ENCODE measurements at regions not wholly inside any gene's neighbourhood (a gene's known extent, or its start where the extent isn't known, plus 50 kb on each side); places are given as distances from the start of the nearest gene placed in this dataset.
A peak's percentile ranks its signal among the peaks of the same experiment; 100 is the strongest.
"Not testable (repeated sequence)": the region's sequence is repeated elsewhere in the genome, so short reads cannot be mapped to it uniquely, and the experiment has no call there.

DNA sequence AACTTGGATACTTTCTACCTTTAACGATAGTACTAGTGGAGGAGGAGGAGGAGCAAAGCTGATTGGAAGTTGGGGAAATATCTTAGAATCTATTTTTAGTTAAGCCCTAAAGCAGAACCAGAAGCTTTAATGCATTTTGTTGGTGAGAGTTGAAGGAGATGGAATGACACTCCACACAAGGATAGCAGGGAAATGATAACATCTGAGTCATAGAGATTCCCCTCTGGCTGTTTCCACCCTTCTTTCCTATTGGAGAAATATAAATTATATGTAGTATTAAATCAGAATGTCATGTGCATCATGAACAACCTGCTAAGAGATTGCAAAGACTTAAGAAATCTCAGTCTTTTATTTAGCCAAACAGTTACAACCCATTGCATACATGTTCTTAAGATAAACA is 1357.7 kb downstream of the NCAM2 start:
- Mint-ChIP-seq H3K4me3 (no peak overlapping the region), H3K9me3 (peaks cover 1% of the 10 kb centered on the region), H3K27me3 (no peaks in the 10 kb centered on the region), H3K36me3 (no peaks in the 10 kb centered on the region), H3K27ac (no peak overlapping the region), H3K4me1 (no peaks in the 10 kb centered on the region)
- no peak for ATAC-seq (ENCODE audit: low read depth)
- no peak for DNase-seq
- POLR2A ChIA-PET, result no interaction called here

DNA sequence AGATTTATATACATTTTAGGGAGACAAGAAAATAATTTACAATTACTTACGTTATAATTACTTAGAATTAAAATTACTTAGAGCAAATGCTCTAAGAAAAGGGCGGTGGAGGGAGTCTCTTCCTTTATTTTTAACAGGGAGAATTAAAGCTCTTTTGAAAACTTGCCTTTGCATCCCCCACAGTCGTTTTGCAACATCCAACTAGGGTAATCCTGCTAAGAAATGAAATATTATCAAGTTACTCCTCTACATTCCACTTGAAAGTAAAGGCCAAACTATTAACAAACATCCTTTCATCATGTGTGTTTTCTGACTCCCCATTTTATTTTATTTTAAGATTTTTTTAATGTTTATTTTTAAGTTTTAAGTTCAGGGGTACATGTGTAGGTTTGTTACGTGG is 1358.5 kb downstream of the NCAM2 start:
- Mint-ChIP-seq H3K9me3 (peaks cover 1% of the 10 kb centered on the region), H3K27ac (no peak overlapping the region), H3K27me3 (no peaks in the 10 kb centered on the region), H3K4me3 (no peak overlapping the region), H3K4me1 (no peaks in the 10 kb centered on the region), H3K36me3 (no peaks in the 10 kb centered on the region)
- POLR2A ChIA-PET, result no interaction called here
- no peak for ATAC-seq (ENCODE audit: low read depth)
- no peak for DNase-seq

DNA sequence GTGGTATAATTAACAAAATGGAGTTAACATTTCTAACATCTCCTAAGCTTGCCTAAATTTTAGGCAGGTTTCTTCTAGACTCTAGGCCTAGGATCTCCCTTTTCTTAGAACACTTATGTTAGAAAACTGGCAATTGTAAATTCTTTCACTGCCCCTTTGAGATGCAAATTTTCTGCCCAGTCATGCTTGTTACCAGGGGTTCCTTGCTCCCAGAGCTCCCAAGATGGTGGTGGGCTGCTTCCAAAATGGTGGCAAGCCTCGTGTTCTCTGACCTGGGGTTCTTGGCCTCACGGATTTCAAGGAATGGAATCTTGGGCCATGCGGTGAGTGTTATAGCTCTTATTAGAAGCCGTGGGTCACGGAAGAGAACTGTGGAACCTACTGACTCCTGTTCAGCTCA is 1361.4 kb downstream of the NCAM2 start:
- H3K36me3 Mint-ChIP-seq; H3K27ac Mint-ChIP-seq; ATAC-seq (ENCODE audit: low read depth); H3K4me3 Mint-ChIP-seq; H3K9me3 Mint-ChIP-seq; POLR2A ChIA-PET; H3K4me1 Mint-ChIP-seq; DNase-seq; H3K27me3 Mint-ChIP-seq: not testable (repeated sequence)

DNA sequence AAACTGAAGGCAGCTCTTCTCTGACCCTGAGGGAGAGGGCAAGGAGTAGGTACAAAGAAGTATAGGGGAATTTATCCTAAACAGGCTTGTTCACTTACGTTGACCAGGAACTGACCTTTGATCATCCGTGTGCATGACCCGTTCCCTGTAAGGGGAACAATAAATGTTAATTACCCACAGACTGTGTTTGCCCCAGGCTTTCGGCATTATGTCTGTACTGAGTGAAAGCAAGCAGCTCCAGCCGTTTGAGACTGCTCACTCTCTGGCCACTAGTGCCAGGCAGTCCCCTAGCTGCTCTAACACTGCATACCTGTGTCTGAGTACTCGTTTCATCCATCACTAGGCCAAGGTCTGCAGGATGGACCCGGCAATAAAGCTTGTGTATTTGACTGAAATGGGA is 1365.3 kb downstream of the NCAM2 start:
- H3K4me1 Mint-ChIP-seq, result no peaks in the 10 kb centered on the region
- no peak for ATAC-seq (ENCODE audit: low read depth)

DNA sequence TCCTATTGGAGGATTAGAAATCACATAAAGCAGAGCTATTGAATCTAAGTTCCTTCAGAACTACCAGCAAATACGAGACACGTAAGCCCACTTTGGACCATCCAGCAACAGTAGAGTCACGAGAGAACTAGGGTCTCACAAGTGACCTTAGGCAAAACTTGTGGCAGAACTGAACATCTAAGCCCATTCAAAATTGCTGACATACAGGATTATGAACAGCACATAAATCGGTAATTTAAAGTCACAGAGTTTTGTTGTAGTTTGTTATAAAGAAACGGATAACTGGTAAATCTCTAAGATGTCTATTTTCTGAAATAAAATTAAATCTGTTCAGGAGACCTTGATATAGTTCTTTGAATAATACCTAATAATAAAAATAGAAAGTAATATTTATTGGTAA is 1366.0 kb downstream of the NCAM2 start:
- Mint-ChIP-seq H3K27me3 (no peaks in the 10 kb centered on the region), H3K4me1 (no peaks in the 10 kb centered on the region), H3K27ac (no peak overlapping the region), H3K9me3 (no peaks in the 10 kb centered on the region), H3K36me3 (no peaks in the 10 kb centered on the region), H3K4me3 (no peak overlapping the region)
- DNase-seq, result no peak
- ATAC-seq (ENCODE audit: low read depth), result no peak
- POLR2A ChIA-PET, result no interaction called here

More for the DNA sequence above, 1365.3 kb downstream of the NCAM2 start:
- POLR2A ChIA-PET, result no interaction called here
- Mint-ChIP-seq H3K27me3 (no peaks in the 10 kb centered on the region), H3K27ac (no peak overlapping the region), H3K4me3 (no peak overlapping the region), H3K36me3 (no peaks in the 10 kb centered on the region), H3K9me3 (no peaks in the 10 kb centered on the region)
- DNase-seq, result no peak

DNA sequence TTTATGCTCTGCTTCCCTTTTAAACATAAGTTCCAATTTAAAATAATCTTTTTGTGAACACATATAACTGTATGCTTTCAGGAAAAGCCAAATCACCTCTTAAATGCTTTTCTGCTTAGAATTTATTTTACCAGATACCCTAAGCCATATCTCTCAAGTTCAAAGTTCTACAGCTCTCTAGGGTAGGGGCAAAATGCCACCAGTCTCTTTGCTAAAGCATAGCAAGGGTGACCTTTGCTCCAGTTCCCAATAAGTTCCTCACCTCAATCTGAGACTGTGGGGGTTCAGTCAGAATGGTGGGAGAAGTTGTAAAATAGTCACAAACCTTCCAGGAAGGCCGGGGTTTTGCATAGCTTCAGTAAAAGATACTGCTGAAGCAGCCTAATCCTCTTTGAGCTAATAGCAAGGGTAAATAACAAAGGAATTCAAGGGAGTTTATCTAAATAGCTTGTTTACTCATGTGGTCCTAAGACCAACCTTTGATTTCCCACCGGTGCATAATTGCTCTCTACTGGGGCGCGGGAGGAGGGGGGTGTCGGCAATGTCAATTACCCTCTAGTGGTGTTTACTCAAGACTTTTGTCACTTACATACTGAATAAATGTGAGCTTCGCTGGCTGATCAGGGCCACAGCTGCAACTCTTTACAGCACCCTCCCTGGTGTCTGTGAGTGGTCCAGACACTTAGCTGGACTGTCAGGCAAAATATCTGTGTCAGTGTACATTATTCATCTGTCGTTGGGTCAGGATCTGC is 1376.2 kb downstream of the NCAM2 start:
- Mint-ChIP-seq H3K9me3 (peaks cover 1% of the 10 kb centered on the region), H3K27me3 (no peaks in the 10 kb centered on the region), H3K36me3 (no peaks in the 10 kb centered on the region), H3K27ac (no peak overlapping the region), H3K4me1 (no peaks in the 10 kb centered on the region), H3K4me3 (no peak overlapping the region)
- POLR2A ChIA-PET, result no interaction called here
- ATAC-seq (ENCODE audit: low read depth) (no peak), DNase-seq (no peak)

DNA sequence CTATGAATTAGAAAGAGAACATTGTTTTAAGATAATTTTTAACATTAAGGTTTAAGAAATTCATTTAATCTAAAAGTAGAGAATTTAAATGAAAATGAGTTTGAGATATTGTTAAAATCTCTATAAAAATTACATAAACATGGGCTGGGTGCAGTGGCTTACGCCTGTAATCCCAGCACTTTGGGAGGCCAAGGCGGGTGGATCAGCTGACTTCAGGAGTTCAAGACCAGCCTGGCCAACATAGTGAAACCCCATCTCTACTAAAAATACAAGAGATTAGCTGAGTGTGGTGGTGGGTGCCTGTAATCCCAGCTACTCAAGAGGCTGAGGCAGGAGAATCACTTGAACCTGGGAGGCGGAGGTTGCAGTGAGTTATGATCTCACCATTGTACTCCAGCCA is 1379.6 kb downstream of the NCAM2 start:
- H3K27ac Mint-ChIP-seq; H3K4me1 Mint-ChIP-seq; H3K27me3 Mint-ChIP-seq; H3K4me3 Mint-ChIP-seq; H3K36me3 Mint-ChIP-seq; H3K9me3 Mint-ChIP-seq; ATAC-seq (ENCODE audit: low read depth); POLR2A ChIA-PET; DNase-seq: not testable (repeated sequence)

DNA sequence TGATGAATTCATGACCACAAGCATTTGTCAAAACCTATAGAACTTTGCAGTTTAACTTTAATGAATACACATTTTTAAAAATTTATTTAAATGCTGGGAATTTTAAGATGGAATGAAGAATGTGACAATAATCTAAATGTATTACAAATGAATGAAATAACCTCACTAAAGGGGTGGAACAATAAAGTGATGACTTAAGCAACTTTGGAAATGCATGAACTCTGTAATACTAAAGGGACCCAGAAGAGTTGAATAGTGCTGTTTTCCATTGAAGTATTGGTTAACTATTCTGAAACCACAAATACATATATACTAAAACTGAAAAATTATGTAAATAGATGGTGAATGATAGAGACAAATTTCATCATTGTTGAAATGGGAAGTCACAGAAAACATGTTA is 1395.1 kb downstream of the NCAM2 start:
- DNase-seq, result no peak
- H3K36me3 Mint-ChIP-seq, result no peaks in the 10 kb centered on the region
- peaks cover 2% of the 10 kb centered on the region for H3K4me1 Mint-ChIP-seq
- H3K9me3 Mint-ChIP-seq, result no peaks in the 10 kb centered on the region
- no peaks in the 10 kb centered on the region for H3K27me3 Mint-ChIP-seq
- ATAC-seq (ENCODE audit: low read depth), result no peak
- no peak overlapping the region for H3K27ac Mint-ChIP-seq
- POLR2A ChIA-PET, result no interaction called here
- H3K4me3 Mint-ChIP-seq, result no peak overlapping the region

DNA sequence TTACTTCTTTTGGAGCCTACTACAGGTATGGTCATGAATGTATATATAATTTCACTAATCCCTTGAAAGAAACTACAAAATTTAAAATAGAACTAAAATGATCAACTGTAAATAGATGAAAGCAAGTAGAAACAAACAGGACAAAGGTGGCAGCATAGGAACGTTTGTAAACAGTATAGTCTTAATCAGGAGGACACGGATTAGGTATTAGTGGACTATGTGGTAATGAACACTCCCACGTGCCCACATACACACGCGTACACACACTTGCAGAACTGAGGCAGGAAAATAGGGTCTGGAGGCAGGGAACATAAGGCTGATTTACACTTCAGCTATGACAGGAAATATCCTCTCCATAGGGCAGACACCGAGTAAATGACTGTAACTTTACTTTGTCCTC is 1397.8 kb downstream of the NCAM2 start:
- no peak for ATAC-seq (ENCODE audit: low read depth)
- DNase-seq, result no peak
- Mint-ChIP-seq H3K9me3 (no peaks in the 10 kb centered on the region), H3K36me3 (no peaks in the 10 kb centered on the region), H3K4me3 (no peak overlapping the region), H3K4me1 (peaks cover 2% of the 10 kb centered on the region), H3K27me3 (no peaks in the 10 kb centered on the region), H3K27ac (no peak overlapping the region)
- POLR2A ChIA-PET, result no interaction called here

DNA sequence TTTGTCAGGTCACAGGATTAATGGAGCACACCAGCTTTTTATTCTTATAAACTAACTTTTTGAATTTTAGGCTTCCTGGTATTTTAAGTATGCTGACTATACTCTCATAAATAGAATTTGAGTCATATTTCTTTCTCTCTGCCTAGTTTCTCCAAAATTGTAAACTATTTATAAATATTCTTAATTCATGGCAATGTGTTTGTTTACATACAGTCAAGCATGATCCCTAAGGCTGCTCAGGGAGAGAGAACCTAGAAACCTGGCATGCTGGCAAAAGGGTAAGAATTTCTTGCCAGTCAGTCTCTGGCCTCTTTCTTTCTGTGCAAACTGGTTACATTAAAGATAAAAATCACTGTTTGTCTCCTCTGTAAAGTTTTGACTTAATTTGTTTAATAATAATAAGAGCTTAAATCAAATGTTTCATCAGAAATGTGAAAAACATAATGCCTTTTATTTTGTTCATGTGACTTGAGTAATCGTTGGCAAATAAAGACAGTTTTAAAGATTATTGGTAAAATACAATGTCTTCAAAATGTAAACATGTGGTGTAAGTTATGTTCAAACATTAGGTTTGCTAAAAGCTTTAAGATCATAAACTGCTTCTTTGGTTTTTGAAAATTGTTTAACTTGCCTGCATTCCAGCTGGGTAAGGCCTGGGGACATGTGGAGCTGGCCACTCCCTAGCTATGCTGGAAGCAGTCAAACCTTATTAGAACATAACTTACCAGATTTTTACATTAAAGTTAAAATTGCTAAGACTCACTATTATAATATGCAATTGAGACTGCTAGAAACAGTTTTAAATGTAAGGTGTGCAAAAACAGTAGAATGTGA is 1401.7 kb downstream of the NCAM2 start:
- POLR2A ChIA-PET, result no interaction called here
- H3K36me3 Mint-ChIP-seq, result no peaks in the 10 kb centered on the region
- DNase-seq (no peak), ATAC-seq (ENCODE audit: low read depth) (no peak)
- no peak overlapping the region for H3K4me3 Mint-ChIP-seq
- peaks cover 2% of the 10 kb centered on the region for H3K4me1 Mint-ChIP-seq
- no peaks in the 10 kb centered on the region for H3K9me3 Mint-ChIP-seq
- H3K27ac Mint-ChIP-seq, result no peak overlapping the region
- H3K27me3 Mint-ChIP-seq, result no peaks in the 10 kb centered on the region

DNA sequence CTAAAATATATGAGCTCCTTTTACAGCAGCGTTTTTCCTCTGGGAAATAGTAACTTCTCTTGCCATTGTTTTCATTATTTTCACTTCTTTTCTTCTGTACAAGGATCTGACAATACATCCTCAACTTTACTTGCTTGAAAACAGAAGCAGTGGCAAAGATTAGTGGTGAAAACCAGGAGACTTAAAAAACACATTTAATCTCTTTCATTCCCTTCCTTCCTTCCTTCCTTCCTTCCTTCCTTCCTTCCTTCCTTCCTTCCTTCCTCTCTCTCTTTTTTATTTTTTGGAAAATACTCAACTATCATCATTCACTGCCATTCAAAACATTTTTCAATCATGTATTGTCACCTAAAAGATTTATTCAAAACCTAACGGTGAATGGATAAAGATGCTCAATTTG is 1411.4 kb downstream of the NCAM2 start:
- ATAC-seq (ENCODE audit: low read depth) (no peak), DNase-seq (no peak)
- Mint-ChIP-seq H3K36me3 (no peaks in the 10 kb centered on the region), H3K9me3 (no peaks in the 10 kb centered on the region), H3K27me3 (no peaks in the 10 kb centered on the region), H3K27ac (no peak overlapping the region), H3K4me1 (no peaks in the 10 kb centered on the region), H3K4me3 (no peak overlapping the region)
- POLR2A ChIA-PET, result no interaction called here

DNA sequence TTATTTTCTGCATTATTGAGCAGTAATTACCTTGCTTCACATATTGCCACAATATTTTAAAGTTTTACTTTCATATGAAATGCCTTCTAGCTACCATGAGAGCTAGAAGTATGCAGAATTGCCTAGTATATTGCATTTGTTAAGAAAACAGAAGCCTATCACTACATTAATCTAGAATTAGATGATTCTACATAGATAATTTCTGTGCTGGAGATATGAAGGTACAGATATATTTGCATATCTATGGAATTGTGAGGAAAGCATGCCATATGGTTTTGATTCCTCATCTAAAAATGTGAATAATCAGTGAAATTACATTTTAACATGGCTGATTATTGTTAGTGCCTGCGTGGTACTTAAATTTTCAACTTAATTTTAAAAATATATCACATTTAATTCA is 1418.3 kb downstream of the NCAM2 start:
- no peak overlapping the region for H3K27ac Mint-ChIP-seq
- no peaks in the 10 kb centered on the region for H3K9me3 Mint-ChIP-seq
- H3K36me3 Mint-ChIP-seq, result no peaks in the 10 kb centered on the region
- H3K4me1 Mint-ChIP-seq, result peaks cover 5% of the 10 kb centered on the region
- POLR2A ChIA-PET, result no interaction called here
- ATAC-seq (ENCODE audit: low read depth) (no peak), DNase-seq (no peak)
- no peak overlapping the region for H3K4me3 Mint-ChIP-seq
- H3K27me3 Mint-ChIP-seq, result no peaks in the 10 kb centered on the region

DNA sequence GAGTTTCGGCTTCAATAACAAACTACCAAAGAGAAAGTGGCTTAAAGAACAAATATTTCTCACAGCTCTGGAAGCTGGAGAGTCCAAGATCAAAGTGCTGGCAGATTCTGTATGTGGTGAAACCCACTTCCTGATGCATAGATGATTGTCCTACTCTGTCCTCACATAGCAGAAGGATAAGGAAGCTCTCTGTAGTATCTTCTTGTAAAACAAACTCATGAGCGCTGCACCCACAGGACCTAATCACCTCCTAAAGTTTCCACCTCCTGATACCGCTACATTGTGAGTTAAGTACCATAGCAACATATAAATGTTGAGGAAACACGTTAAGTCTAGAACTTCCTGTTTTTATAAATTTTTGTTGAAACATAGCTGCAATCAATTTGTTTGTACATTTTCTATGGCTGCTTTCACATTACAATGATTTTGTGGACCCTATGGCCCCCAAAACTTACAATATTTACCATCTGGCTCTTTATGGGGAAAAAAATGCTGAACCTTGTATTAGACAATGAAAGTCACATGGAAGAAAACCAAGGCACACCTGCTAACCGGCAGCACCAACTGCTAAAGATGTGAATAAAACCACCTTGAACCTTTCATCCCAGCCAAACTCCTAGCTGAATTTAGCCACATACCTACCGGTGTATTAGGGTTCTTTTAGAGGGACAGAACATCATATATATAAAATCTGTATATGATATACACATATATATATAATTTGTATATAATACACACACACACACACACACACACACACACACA is 1423.4 kb downstream of the NCAM2 start:
- H3K27me3 Mint-ChIP-seq, result no peaks in the 10 kb centered on the region
- peaks cover 7% of the 10 kb centered on the region for H3K4me1 Mint-ChIP-seq
- POLR2A ChIA-PET, result no interaction called here
- no peak for DNase-seq
- H3K27ac Mint-ChIP-seq, result no peak overlapping the region
- peak; percentile 91 for ATAC-seq (ENCODE audit: low read depth)
- H3K4me3 Mint-ChIP-seq, result peak overlapping the region; percentile 6
- H3K9me3 Mint-ChIP-seq, result no peaks in the 10 kb centered on the region
- no peaks in the 10 kb centered on the region for H3K36me3 Mint-ChIP-seq
